Testis (tissue), 2 donors: ENCODE measurements at regions not wholly inside any gene's neighbourhood (a gene's known extent, or its start where the extent isn't known, plus 50 kb on each side); places are given as distances from the start of the nearest gene placed in this dataset.

Experiments
- DNase-seq: peaks from one replicate; pipeline ENCODE4 v3.0.0-alpha.2; 2019
- H3K27ac ChIP-seq, 2 donors: fragments of 200-600 bp; sonication (generic); one replicate each; pipeline ENCODE4 v1.5.1; 2019
- H3K27me3 ChIP-seq: fragments of 200-600 bp; sonication (generic); one replicate; pipeline ENCODE4 v1.5.1; 2019
- H3K36me3 ChIP-seq: fragments of 200-600 bp; sonication (generic); one replicate; pipeline ENCODE4 v1.5.1; 2017; ENCODE audit warnings: low read depth; ENCODE audit errors: missing control alignments
- H3K4me1 ChIP-seq: fragments of 200-600 bp; sonication (generic); one replicate; pipeline ENCODE4 v1.5.1; 2019
- H3K4me3 ChIP-seq, 2 donors: fragments of 200-600 bp; sonication (generic); one replicate each; pipeline ENCODE4 v1.5.1; 2017 to 2019
- H3K9me3 ChIP-seq: fragments of 200-600 bp; sonication (generic); one replicate; pipeline ENCODE4 v1.5.1; 2017
- CTCF ChIP-seq, 3 experiments: fragments of 450-650 bp in 2 of 3; fragments of 200-600 bp in 1 of 3; sonication (generic) in 1 of 3; IDR thresholded peaks; one replicate each; pipeline ENCODE4 v1.5.1; 2016 to 2019; ENCODE audit warnings: antibody characterized with exemption in 3 of 3, mild to moderate bottlenecking in 2 of 3, moderate library complexity in 1 of 3
- POLR2A ChIP-seq: fragments of 450-650 bp; IDR thresholded peaks from one replicate; pipeline ENCODE4 v1.6.1; 2017; ENCODE audit warnings: antibody characterized with exemption, mild to moderate bottlenecking, moderate library complexity
- WGBS, 2 donors: methylation state at CpG; one replicate each; pipeline ENCODE4 v1.1.5; 2018; 5-methylcytosine and 5-hydroxymethylcytosine counted together
- intact Hi-C: fragments of 100-400 bp; cut with DNase I; formaldehyde crosslinking; loops from one replicate; pipeline ENCODE4 v1.15.1; 2023; ENCODE audit warnings: low total_unique reads

DNA sequence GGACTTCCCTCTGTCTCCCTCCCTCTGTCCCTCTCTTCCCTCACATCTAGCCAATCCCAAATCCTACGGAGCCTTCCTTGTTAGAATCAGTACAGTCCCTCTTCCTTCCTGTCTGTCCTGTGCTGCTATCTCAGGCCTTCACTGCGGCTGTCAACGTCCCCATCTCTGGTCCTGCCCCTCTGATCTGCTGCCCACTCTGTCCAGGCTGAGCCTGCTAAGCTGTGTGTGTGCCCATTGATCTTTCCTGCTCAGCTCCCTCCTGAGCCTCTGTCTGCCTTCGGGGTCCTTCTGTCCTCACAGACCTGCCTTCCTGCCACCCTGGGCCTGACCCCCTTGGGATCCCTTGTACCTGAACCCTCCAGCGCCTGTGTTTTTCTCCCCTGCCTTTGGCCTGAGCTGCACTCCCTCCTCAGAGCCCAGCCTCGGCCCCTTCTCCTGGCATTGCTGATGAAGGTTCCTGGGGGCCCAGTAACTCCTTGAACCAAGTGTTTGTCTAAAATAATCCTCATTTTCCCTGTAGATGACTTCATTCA lies 182.1 kb upstream of the SHH start:
- Histone ChIP-seq H3K27me3 (no peaks in the 10 kb centered on the region), H3K4me1 (no peaks in the 10 kb centered on the region), H3K27ac (no peak overlapping the region), H3K9me3 (no peaks in the 10 kb centered on the region), H3K4me3 (no peak overlapping the region), H3K36me3 (no peaks in the 10 kb centered on the region)
- 75 to 78% methylated on average over 6 of the region's 6 CpGs for WGBS, 2 donors
- DNase-seq: no peak
- intact Hi-C loops: no loop called here
- TF ChIP-seq POLR2A (no peak), CTCF (IDR thresholded peaks at IDR 0.05) (no peak)

GRCh38 chr7:155993420-155994278 lies 181.4 kb upstream of the SHH start:
- H3K36me3 ChIP-seq: no peaks in the 10 kb centered on the region
- no peak for DNase-seq
- H3K4me3 ChIP-seq: no peak overlapping the region
- intact Hi-C loops: no loop called here
- WGBS, 2 donors: 86 to 88% methylated on average over 24 to 25 of the region's 25 CpGs
- no peak overlapping the region for H3K27ac ChIP-seq
- TF ChIP-seq POLR2A (no peak), CTCF (IDR thresholded peaks at IDR 0.05) (no peak)
- no peaks in the 10 kb centered on the region for H3K4me1 ChIP-seq
- no peaks in the 10 kb centered on the region for H3K9me3 ChIP-seq
- no peaks in the 10 kb centered on the region for H3K27me3 ChIP-seq

- no peaks in the 10 kb centered on the region for H3K27me3 ChIP-seq
- no peak overlapping the region for H3K4me3 ChIP-seq
- TF ChIP-seq CTCF (IDR thresholded peaks at IDR 0.05) (no peak), POLR2A (no peak)
- H3K9me3 ChIP-seq: no peaks in the 10 kb centered on the region
- no peak overlapping the region for H3K27ac ChIP-seq
- no peaks in the 10 kb centered on the region for H3K36me3 ChIP-seq
- 87 to 88% methylated on average over 9 of the region's 9 CpGs for WGBS, 2 donors
- H3K4me1 ChIP-seq: no peaks in the 10 kb centered on the region
- no peak for DNase-seq
- intact Hi-C loops: no loop called here
Observed at GRCh38 chr7:155992974-155993373, 180.7 kb upstream of the SHH start.

DNA sequence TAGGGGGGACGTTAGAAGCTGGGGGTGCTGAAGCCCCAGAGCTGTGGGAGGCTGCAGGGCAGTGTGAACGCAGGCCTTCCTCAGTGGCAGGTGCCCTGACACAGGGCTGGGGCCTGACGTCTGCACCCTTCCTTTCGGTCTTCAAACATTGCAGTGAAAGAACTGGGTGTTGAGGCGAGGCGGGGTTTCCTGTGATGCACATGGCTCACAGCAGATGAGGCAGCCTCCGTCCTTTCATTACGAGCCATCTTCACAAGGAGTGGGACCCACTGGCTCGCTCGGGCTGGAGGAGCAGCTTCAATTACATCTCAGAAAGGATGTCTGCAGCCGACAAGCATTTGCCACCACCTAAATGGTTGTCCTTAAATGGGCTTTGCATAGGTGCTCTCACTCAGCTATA lies 180.3 kb upstream of the SHH start:
- no peaks in the 10 kb centered on the region for H3K9me3 ChIP-seq
- WGBS, 2 donors: 72 to 91% methylated on average over 3 to 11 of the region's 11 CpGs
- no peak for TF ChIP-seq CTCF (IDR thresholded peaks at IDR 0.05)
- TF ChIP-seq POLR2A: no peak
- no peaks in the 10 kb centered on the region for H3K4me1 ChIP-seq
- H3K27ac ChIP-seq: no peak overlapping the region
- H3K36me3 ChIP-seq: no peaks in the 10 kb centered on the region
- H3K27me3 ChIP-seq: no peaks in the 10 kb centered on the region
- no peak overlapping the region for H3K4me3 ChIP-seq
- intact Hi-C loops: no loop called here
- DNase-seq: no peak

DNA sequence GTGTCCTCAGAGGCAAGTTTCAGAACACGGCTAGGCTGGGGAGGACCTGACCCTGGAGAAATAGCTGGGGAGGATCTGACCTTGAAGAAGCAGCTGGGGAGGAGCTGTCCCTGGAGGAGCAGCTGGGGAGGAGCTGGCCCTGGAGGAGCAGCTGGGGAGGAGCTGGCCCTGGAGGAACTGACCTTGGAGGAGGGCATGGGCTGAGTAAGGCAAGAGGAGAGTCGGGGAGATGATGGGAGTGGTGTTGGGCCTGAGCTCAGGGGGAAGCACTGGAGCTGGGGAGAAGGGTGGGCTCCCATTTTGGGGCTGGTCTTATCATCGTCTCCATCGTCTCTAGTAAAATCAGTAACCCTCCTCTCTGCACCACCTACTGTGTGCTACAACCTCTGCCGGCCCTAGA lies 179.8 kb upstream of the SHH start:
- Histone ChIP-seq H3K4me1 (no peaks in the 10 kb centered on the region), H3K4me3 (no peak overlapping the region), H3K9me3 (no peaks in the 10 kb centered on the region), H3K27ac (no peak overlapping the region), H3K36me3 (no peaks in the 10 kb centered on the region), H3K27me3 (no peaks in the 10 kb centered on the region)
- DNase-seq: no peak
- TF ChIP-seq CTCF (IDR thresholded peaks at IDR 0.05): no peak
- TF ChIP-seq POLR2A: no peak
- intact Hi-C loops: no loop called here
- WGBS, 2 donors: 71 to 76% methylated on average over 5 of the region's 5 CpGs
